Activated CD4-positive, alpha-beta T cell treated with anti-CD3 and anti-CD28 coated beads for 1 hour (primary cell): ENCODE measurements at regions not wholly inside any gene's neighbourhood (a gene's known extent, or its start where the extent isn't known, plus 50 kb on each side); places are given as distances from the start of the nearest gene placed in this dataset.

ENCODE experiments used
- DNase-seq: peaks from one replicate; pipeline ENCODE4 v3.0.0-alpha.2; 2020

DNA sequence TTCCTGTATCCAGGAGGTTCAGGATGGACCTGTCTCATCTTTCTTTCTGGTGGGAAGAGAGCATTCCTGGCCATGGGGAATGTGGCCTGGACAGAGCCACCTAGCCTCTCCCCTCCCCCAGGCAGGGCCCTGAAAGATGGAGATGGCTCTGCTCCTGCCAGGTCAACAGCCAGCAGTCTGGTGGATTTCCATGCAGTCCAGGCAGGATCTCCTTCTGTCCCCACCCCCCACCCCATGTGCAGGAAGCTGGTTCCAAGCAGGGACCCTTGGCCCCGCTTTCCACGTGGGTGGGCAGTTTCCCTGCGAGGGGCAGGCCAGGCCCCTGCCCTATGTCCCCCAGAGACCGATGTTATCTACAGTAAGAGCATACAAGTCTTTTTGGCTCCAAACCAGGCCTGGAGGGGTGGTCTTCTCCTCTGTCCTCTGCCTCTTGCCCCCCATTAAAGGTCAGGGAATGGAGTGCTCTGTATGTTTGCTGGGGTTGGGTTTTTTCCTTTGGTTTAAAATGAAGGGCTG is 240.5 kb downstream of the SEC14L1 start:
- no peak for DNase-seq

GRCh38 chr17:77381731-77382130 is 241.0 kb downstream of the SEC14L1 start:
- no peak for DNase-seq

DNA sequence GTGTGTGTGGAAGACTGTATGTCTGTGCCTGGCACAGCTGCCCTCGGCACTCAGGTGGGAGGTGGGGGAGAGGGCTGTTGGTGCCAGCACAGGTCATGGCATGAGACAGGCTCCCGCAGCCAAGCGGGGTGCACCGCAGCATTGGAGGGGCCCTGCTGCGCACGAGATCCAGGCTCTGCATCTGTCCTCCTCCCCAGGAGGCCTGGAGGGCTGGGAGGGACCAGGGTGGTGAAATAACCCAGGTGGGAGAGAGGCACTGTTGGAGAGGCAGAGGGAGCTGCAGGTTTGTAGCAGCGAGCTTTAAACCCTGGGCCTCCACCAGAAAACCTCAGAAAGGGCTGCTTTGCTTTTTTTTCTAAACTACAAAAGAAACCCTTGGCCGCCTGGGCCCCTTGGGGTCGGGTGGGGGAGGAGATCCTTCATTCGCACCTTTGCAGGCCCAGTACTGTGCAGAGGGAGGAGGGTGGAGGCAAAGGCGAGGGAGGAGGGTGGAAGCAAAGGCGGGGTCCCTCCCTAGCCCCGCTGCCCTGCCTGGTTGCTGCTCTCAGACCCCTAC is 241.7 kb downstream of the SEC14L1 start:
- no peak for DNase-seq

GRCh38 chr17:77382966-77383612 is 242.3 kb downstream of the SEC14L1 start:
- no peak for DNase-seq

DNA sequence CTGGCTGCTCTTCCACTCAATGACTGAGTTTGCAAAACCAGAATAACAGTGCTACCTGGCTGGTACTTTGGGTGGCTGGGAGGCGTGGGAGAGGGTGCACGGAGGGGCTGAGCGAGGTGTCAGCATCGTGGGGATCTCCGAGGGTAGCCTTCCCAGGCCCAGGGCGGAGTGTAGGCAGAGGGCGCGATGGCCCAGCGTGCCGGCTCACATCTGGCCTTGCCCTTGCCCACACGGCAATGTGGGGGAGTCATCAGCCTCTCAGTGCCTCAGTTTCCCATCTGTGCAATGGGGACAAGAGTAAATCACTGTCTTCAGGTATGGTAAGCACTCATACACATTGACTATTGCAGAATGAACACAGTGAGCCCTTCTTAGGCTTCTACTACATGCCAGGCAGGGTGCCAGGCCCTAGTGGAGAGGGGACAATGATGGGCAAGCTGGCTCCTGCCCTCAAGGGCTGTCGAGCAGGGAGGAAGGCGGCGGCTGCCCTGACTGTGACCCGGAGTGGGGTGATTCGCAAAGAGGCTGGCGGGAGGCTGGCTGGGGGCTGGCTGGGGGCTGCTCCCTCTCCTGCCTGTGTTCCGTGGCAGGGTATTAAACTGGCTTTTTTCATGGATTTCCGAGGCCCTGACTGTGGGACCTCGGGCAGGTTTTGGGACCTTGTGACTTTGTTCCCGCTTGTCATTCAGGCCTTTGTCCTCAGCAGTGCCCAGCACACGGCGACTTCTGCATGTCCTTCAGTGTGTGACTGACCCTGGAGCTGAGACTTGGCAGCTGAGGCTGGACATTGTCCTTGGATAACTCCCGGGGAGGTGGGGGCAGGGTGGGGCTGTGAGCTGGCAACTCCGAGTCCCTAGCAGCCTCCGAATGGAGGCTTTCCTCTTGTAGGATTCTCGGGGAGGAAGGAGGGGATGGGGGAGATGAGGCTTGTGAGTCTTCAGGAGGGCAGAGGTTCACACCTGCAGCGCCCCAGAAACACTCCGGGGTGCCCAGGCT is 243.1 kb downstream of the SEC14L1 start:
- no peak for DNase-seq

DNA sequence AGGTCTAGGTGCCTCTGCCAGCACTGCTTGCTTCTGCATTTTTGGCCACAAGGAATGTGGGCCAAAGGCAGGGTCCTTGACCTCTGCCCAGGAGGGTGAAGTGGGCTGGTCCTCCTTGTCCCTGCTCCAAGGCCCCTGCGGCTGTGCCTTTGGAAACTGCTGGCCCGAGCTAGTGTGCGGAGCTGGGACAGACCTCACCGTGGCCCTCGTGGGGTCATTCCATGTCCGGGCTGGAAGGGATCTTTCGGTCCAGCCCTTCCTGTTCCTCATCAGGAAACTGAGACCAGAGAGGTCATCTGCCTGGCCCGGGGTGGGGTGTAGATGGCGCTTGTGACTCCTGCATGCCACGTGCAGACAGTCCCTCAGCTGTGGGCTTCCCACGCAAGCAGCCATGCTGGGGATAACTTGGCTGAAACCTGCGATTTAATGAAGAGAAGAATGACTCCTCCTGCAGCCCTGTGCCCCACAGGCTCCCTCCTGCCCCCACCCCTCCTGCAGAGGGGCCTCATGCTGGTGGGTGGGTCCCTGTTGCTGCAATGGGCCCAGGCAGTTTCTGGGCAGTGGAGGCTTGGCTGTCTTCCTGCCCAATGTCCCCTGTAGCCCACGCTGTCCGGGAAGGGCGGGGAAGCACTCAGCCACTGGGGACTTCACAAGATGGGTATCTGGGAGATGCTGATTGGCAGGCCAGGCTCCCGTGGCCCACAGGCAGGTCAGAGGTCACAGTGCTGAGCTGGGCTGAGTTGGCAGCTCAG is 245.2 kb downstream of the SEC14L1 start:
- DNase-seq: no peak

DNA sequence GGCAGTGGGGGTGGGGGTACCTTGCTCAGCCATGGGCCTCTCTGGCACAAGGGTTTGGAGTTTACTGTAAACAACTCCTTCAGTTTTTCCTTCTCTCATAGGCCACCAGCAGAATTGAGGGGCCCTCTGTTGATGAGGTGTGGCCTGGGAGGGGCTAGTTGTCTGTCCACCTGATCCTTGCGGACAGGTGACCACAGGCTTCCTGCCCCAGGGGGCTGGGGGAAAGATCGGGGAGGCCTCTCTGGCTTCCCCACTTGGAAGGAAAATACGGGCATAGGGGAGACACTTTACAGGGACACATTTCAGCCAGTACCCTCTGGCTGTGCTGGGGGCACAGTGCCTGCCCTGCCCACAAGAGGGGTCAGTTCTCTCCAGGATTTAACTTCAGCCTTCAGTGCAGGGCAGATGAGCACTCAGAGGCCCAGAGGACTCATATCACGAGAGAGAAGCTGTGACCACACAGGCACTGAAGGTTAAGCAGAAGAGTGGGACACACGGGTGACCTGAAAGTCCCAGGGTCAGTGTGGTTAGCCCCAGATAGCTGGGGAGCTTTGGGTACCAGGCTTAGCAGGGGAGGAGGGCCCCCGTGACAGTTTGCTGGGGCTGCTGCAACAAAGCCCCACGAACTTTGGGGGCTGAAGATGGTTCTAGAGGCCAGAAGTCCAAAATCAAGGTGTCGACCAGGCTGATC is 245.9 kb downstream of the SEC14L1 start:
- no peak for DNase-seq

DNA sequence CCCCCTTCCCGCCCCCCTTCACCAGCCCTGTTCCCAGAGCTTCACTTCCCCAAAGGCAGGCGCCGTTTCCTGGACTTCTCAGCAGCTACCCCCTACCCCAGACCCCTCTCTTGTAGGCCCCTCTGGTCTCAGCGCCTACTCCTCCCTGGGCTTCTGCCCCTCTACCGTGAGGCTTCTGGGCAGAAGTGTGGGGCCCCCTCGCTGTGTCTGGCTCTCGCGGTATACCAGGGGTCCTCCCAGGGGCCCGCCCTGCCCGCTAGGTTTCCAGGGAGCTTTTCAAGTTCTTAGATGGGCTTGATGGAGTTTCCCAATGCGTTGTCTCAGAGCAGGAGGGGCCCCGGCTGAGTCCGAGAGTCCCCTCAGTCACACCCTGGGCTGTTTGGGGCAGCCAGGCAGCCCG is 247.1 kb downstream of the SEC14L1 start:
- no peak for DNase-seq

- no peak for DNase-seq
Measured at GRCh38 chr17:77388384-77389306, 247.9 kb downstream of the SEC14L1 start.

GRCh38 chr17:77390870-77391269 is 250.1 kb downstream of the SEC14L1 start:
- DNase-seq: no peak

- DNase-seq: no peak
Measured at GRCh38 chr17:77391668-77392375, 251.1 kb downstream of the SEC14L1 start.

- no peak for DNase-seq
Measured at GRCh38 chr17:77392376-77393273, 251.9 kb downstream of the SEC14L1 start.

- no peak for DNase-seq
Measured at GRCh38 chr17:77393274-77393600, 252.5 kb downstream of the SEC14L1 start.

GRCh38 chr17:77393867-77394539 is 253.2 kb downstream of the SEC14L1 start:
- DNase-seq: no peak

DNA sequence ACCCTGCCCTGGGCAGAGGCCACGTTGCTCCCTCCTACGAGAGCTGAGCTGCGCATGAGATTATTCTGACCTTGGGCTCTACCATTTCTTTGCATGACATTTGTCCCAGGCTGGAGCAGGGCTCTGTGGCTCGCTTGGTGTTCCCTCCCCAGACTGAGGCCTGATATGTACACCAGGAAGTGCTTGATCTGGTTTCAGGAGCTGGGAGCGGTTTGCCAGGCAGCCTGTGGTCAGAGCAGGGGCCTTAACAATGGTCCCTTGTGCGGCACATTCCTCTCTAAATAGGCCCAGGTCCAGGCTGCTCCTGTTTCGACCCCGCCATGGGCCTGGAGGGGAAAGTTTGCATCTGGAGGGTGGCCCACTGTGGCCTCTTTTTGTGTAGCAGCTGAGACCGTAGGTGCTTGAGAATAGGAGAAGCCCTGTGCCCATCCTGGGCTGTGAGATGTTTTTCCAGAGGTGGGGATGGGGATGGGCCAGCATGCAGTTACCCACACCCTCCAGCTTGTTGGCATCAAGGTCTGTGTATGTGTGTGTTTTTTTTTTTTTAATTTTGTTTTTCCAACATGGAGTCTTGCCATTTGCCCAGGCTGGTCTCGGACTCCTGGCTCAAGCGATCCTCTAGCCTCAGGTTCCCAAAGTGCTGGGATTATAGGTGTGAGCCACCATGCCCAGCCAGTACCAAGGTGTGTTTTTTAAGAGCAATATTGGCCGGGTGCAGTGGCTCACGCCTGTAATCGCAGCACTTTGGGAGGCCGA is 253.9 kb downstream of the SEC14L1 start:
- DNase-seq: no peak

DNA sequence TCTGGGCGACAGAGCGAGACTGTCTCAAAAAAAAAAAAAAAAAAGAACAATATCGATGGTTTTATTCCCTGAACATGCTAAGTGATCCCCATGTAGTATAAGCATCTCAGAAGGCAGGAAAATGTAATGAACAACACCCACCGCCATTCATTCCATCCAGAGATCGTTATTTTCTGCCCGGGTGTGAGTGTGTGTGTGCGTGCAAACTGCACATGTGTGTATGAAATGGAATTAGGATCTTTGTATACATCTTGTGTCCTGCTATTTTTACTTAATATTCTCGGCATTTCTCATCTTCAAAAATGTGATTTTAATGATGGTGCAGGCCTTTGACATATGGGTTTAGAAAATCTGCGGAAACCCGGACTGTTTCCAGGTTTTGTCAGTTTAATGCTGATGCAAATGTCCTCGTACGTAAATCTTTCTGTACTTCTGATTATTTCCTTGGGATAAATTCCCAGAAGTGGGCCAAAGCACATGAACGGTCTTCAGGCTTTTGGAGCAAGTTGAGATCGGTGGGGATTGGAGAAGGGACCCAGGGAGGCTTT is 254.8 kb downstream of the SEC14L1 start:
- no peak for DNase-seq

DNA sequence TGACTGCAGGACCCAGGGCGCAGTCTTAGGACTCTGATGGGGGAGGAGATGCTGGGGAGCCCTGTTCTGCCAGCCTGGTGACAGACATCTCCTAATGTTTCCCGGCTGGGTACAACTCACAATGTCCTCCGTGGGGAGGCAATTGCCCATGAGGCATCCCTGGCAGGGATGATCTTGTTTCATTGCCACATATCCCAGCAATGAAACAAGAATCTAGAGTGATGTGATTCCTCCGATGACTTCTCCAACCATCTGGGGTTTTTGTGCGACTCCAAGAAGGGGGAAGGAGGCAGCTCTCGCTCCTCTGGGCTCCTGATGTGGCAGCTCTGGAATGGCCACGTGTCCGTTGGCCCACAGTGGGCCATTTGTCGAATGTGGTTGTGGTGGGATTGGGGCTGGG is 255.8 kb downstream of the SEC14L1 start:
- no peak for DNase-seq

- no peak for DNase-seq
Measured at GRCh38 chr17:77398274-77398673, 257.5 kb downstream of the SEC14L1 start.
